Endothelial cell of umbilical vein (primary cell): ENCODE measurements at regions not wholly inside any gene's neighbourhood (a gene's known extent, or its start where the extent isn't known, plus 50 kb on each side); places are given as distances from the start of the nearest gene placed in this dataset.
"Not testable (repeated sequence)": the region's sequence is repeated elsewhere in the genome, so short reads cannot be mapped to it uniquely, and the experiment has no call there.

ENCODE experiments used
- BruUV-seq: library from RNA; stranded (reverse); fragments of 400-500 nt; replicated peaks from 2 replicates; lab custom pipeline; 2021; lab: Mats Ljungman, UMichigan
- CTCF ChIA-PET: fragments of 300-600, 350-600 bp; sonication (Branson Sonifier 250); formaldehyde crosslinking; loops from one replicate; lab custom pipeline; 2021; ENCODE audit warnings: antibody characterized with exemption, inconsistent platforms; lab: Charles Lee
- POLR2A ChIA-PET: fragments of 300-600, 350-600 bp; sonication (Branson Sonifier 250); formaldehyde crosslinking; loops from one replicate; lab custom pipeline; 2021; ENCODE audit warnings: antibody characterized with exemption, inconsistent platforms; lab: Charles Lee
- DNase-seq: peaks from one replicate; pipeline ENCODE4 v3.0.0-alpha.2; 2011; ENCODE audit warnings: low read depth, low spot score
- FAIRE-seq: peaks from 2 replicates; lab custom pipeline; 2011; peaks lifted over from hg19 to GRCh38; lab: Jason Lieb, UNC
- H2AFZ ChIP-seq: 2 replicates; pipeline ENCODE4 v1.6.0; 2012; ENCODE audit warnings: low read depth, low read length, control low read depth, inconsistent platforms
- H3K27ac ChIP-seq: 2 replicates; pipeline ENCODE4 v1.5.1; 2011; ENCODE audit warnings: low read depth, mild to moderate bottlenecking, control low read depth, low read length, moderate library complexity; ENCODE audit not compliant: insufficient read depth
- H3K27me3 ChIP-seq, 2 experiments: 2 replicates each; pipeline versions ENCODE4 v1.6.0 to v1.6.1; 2011; ENCODE audit warnings: low read length in 2 of 2, mixed read lengths in 1 of 2; ENCODE audit not compliant: control insufficient read depth in 2 of 2, insufficient read depth in 2 of 2
- H3K36me3 ChIP-seq, 2 experiments: 2 replicates in 1 of 2; 3 replicates in 1 of 2; pipeline ENCODE4 v1.5.1; 2011; ENCODE audit warnings: low read length in 2 of 2, mild to moderate bottlenecking in 1 of 2, moderate library complexity in 1 of 2; ENCODE audit not compliant: control insufficient read depth in 2 of 2, insufficient read depth in 2 of 2; ENCODE audit errors: extremely low read depth in 1 of 2
- H3K4me1 ChIP-seq: 3 replicates; pipeline ENCODE4 v1.5.1; 2011; ENCODE audit warnings: mild to moderate bottlenecking, low read length; ENCODE audit not compliant: control insufficient read depth, insufficient read depth; ENCODE audit errors: extremely low read depth
- H3K4me2 ChIP-seq: 2 replicates; pipeline ENCODE4 v1.6.1; 2011; ENCODE audit warnings: low read length, control low read depth, mixed read lengths; ENCODE audit not compliant: insufficient read depth
- H3K4me3 ChIP-seq, 3 experiments: fragments of 200-600 bp in 1 of 3; sonication (generic), shearing (Covaris generic) in 1 of 3; replicated peaks in 1 of 3; 2 replicates each; pipeline ENCODE4 v1.5.1; 2011 to 2016; ENCODE audit warnings: control low read depth in 3 of 3, low read length in 3 of 3, mild to moderate bottlenecking in 2 of 3, inconsistent platforms in 1 of 3, low read depth in 1 of 3, moderate library complexity in 1 of 3; ENCODE audit not compliant: insufficient read depth in 1 of 3
- H3K79me2 ChIP-seq: 2 replicates; pipeline ENCODE4 v1.6.0; 2012; ENCODE audit warnings: low read length, inconsistent platforms; ENCODE audit not compliant: control insufficient read depth, insufficient read depth
- H3K9ac ChIP-seq: replicated peaks from 2 replicates; pipeline ENCODE3; 2011; ENCODE audit warnings: low read length, control low read depth; ENCODE audit not compliant: insufficient read depth; ENCODE audit errors: extremely low read depth
- H3K9me1 ChIP-seq: replicated peaks from 3 replicates; pipeline ENCODE4 v1.6.0; 2011; ENCODE audit warnings: mild to moderate bottlenecking, low read length; ENCODE audit not compliant: control insufficient read depth, insufficient read depth; ENCODE audit errors: extremely low read depth
- H3K9me3 ChIP-seq: replicated peaks from 2 replicates; pipeline ENCODE4 v1.5.1; 2012; ENCODE audit warnings: low read length, inconsistent platforms; ENCODE audit not compliant: control insufficient read depth, insufficient read depth
- H4K20me1 ChIP-seq: replicated peaks from 2 replicates; pipeline ENCODE3; 2011; ENCODE audit warnings: mild to moderate bottlenecking, low read length; ENCODE audit not compliant: control insufficient read depth, insufficient read depth; ENCODE audit errors: extremely low read depth
- dilution Hi-C: fragments of 300-500 bp; cut with MboI; formaldehyde crosslinking; loops from one replicate; pipeline ENCODE4 v1.15.0; 2019; ENCODE audit warnings: low sequenced_read_pairs; ENCODE audit not compliant: extremely low pct_ligation_motif_present
- intact Hi-C: fragments of 100-400 bp; cut with micrococcal nuclease; formaldehyde crosslinking; loops from one replicate; pipeline ENCODE4 v1.10.0; 2022

DNA sequence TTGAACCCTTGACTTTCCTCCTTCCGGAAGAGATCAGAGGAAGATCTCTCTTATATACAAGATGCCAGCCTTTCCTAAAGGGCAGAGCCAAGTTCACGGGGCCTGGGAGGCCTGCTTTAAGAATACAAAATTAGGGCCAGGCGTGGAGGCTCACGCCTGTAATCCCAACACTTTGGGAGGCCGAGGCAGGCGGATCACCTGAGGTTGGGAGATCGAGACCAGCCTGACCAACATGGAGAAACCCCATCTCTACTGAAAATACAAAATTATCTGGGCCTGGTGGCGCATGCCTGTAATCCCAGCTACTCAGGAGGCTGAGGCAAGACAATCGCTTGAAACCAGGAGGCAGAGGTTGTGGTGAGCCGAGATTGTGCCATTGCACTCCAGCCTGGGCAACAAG is 108.2 kb upstream of the SPDYE9 start:
- intact Hi-C loops, H3K27ac ChIP-seq, dilution Hi-C loops, FAIRE-seq, H4K20me1 ChIP-seq, H2AFZ ChIP-seq, BruUV-seq, POLR2A ChIA-PET, H3K9me1 ChIP-seq, H3K4me1 ChIP-seq, H3K79me2 ChIP-seq, H3K9me3 ChIP-seq, CTCF ChIA-PET, H3K27me3 ChIP-seq, H3K9ac ChIP-seq, H3K4me2 ChIP-seq, H3K4me3 ChIP-seq, H3K36me3 ChIP-seq, DNase-seq: not testable (repeated sequence)

GRCh38 chr7:73190483-73191155 is 104.8 kb upstream of the SPDYE9 start:
- H3K27ac ChIP-seq, H4K20me1 ChIP-seq, H3K9me3 ChIP-seq, H3K4me3 ChIP-seq, H3K9ac ChIP-seq, H3K9me1 ChIP-seq, FAIRE-seq, POLR2A ChIA-PET, dilution Hi-C loops, CTCF ChIA-PET, intact Hi-C loops, DNase-seq, BruUV-seq, H3K36me3 ChIP-seq, H3K4me2 ChIP-seq, H3K79me2 ChIP-seq, H2AFZ ChIP-seq, H3K27me3 ChIP-seq, H3K4me1 ChIP-seq: not testable (repeated sequence)

DNA sequence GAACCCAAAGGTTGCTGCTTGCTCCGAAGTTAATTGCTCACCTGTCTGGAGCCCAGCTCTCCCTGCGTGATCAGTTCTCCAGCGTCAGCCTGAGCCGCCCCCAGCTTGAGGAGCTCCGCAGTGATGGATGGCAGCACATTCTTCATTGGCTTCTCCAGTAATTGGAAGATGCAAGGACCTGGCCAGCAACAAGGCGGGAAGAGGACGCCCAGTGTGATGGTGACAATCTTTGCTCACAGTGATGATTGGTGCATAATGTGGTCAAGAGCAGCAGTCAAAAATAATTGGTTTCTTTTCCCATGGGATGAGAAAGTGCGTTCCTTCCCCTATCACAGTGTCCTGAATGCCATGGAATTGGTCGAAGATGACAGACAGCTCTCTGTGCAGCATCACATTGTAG is 102.4 kb upstream of the SPDYE9 start:
- POLR2A ChIA-PET, result not testable (repeated sequence)

DNA sequence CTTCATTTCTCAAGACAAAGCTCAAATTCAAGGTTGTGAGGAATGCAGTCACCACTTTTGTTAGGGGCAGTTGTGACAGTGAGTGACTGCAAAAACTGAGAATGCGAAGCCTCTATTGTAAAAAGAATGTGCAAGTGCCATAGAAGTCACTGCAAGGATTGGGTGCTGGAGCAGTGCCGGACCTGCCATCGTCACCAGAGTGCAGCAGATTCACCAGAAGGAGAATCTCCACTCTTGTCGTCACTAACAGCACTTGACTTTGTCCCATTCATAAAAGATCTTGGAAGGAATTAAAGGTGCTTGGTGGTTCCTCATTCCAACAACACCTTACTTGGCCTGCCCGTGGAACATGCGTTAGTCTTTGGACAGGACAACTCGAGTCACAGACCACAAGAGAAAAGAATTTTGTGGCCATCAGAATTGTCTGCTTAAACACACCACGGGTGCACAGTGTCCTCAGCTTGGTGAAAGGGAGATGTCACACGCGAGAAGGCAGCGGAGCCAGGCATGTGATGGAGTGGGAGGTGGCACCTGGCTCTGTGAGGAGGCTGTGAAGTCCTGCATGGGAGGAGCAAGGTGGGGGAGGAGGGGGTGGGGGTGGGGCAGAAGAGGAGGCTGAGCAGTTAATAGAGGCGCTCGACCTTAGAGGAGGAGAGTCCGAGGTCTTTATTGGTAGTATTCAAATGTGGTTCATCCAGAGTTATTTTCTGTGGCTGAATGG is 100.9 kb upstream of the SPDYE9 start:
- intact Hi-C loops, result not testable (repeated sequence)

More for the DNA sequence above, 102.4 kb upstream of the SPDYE9 start:
- H3K9me3 ChIP-seq, H3K27ac ChIP-seq, intact Hi-C loops, DNase-seq, H3K9me1 ChIP-seq, H3K27me3 ChIP-seq, BruUV-seq, H3K9ac ChIP-seq, H3K36me3 ChIP-seq, FAIRE-seq, H4K20me1 ChIP-seq, H3K4me1 ChIP-seq, CTCF ChIA-PET, H2AFZ ChIP-seq, H3K79me2 ChIP-seq, H3K4me3 ChIP-seq, H3K4me2 ChIP-seq, dilution Hi-C loops: not testable (repeated sequence)

More for the DNA sequence above, 100.9 kb upstream of the SPDYE9 start:
- H3K9ac ChIP-seq, BruUV-seq, H4K20me1 ChIP-seq, POLR2A ChIA-PET, H3K9me3 ChIP-seq, H3K4me2 ChIP-seq, FAIRE-seq, H3K4me3 ChIP-seq, H3K27ac ChIP-seq, H3K79me2 ChIP-seq, H3K27me3 ChIP-seq, H3K36me3 ChIP-seq, DNase-seq, H2AFZ ChIP-seq, CTCF ChIA-PET, dilution Hi-C loops, H3K4me1 ChIP-seq, H3K9me1 ChIP-seq: not testable (repeated sequence)
